K562 (cell line): ENCODE measurements at regions not wholly inside any gene's neighbourhood (a gene's known extent, or its start where the extent isn't known, plus 50 kb on each side); places are given as distances from the start of the nearest gene placed in this dataset.

ENCODE experiments used
- ATAC-seq: fragments of 200-7000 bp; cut with Tn5 transposase; 3 replicates; pipeline ENCODE4 v1.9.1; 2020; ENCODE audit warnings: moderate library complexity
- BruUV-seq: library from RNA; stranded (reverse); fragments of 400-500 nt; replicated peaks from 2 replicates; lab custom pipeline; 2021; lab: Mats Ljungman, UMichigan
- CTCF ChIA-PET: fragments of 300-600 bp; formaldehyde crosslinking; extraction: SDS; loops from one replicate; lab custom pipeline; 2021; ENCODE audit warnings: low intra/inter-chr PET ratio; lab: Yijun Ruan, JAX
- POLR2A ChIA-PET: fragments of 300-600, 350-650 bp; sonication (Branson Sonifier 250); formaldehyde crosslinking; extraction: SDS; loops from one replicate; lab custom pipeline; 2021; ENCODE audit warnings: antibody characterized with exemption, inconsistent platforms; lab: Yijun Ruan, JAX
- DNase-seq, 4 experiments: peaks; one replicate each; pipeline versions ENCODE4 v3.0.0 to v3.0.0-alpha.2; 2011 to 2018; ENCODE audit warnings: low spot score in 3 of 4, mixed read lengths in 3 of 4; ENCODE audit errors: extremely low read depth in 1 of 4
- FAIRE-seq: peaks from 2 replicates; lab custom pipeline; 2011; peaks lifted over from hg19 to GRCh38; lab: Jason Lieb, UNC
- H2AFZ ChIP-seq: 2 replicates; pipeline ENCODE4 v1.6.0; 2011; ENCODE audit warnings: low read depth, low read length, control low read depth, inconsistent platforms
- H3K27ac ChIP-seq: fragments of 200-600 bp; 3 replicates; pipeline ENCODE4 v1.8.0; 2011; ENCODE audit warnings: low read depth, mild to moderate bottlenecking, control low read depth, inconsistent platforms, low read length, moderate library complexity, mixed read lengths; ENCODE audit errors: extremely low read depth
- H3K27me3 ChIP-seq, 2 experiments: fragments of 300-600 bp in 1 of 2; 2 replicates in 1 of 2; 3 replicates in 1 of 2; pipeline versions ENCODE4 v1.6.0 to v1.8.0; 2011; ENCODE audit warnings: inconsistent platforms in 2 of 2, low read length in 2 of 2, mild to moderate bottlenecking in 1 of 2, mixed read lengths in 1 of 2, moderate library complexity in 1 of 2; ENCODE audit not compliant: control insufficient read depth in 2 of 2, insufficient read depth in 2 of 2
- H3K36me3 ChIP-seq: fragments of 300-600 bp; 3 replicates; pipeline ENCODE4 v1.8.0; 2011; ENCODE audit warnings: mild to moderate bottlenecking, low read length, inconsistent platforms; ENCODE audit not compliant: control insufficient read depth, insufficient read depth
- H3K4me1 ChIP-seq, 2 experiments: fragments of 200-600 bp in 1 of 2; replicated peaks in 1 of 2; 2 replicates in 1 of 2; 3 replicates in 1 of 2; pipeline versions ENCODE4 v1.5.1 to v1.8.0; 2011; ENCODE audit warnings: inconsistent platforms in 2 of 2, low read length in 2 of 2, mild to moderate bottlenecking in 1 of 2, mixed read lengths in 1 of 2, moderate library complexity in 1 of 2; ENCODE audit not compliant: control insufficient read depth in 2 of 2, insufficient read depth in 2 of 2
- H3K4me2 ChIP-seq: 2 replicates; pipeline ENCODE4 v1.6.1; 2011; ENCODE audit warnings: low read length, control low read depth, inconsistent platforms, mixed read lengths; ENCODE audit not compliant: insufficient read depth
- H3K4me3 ChIP-seq: fragments of 200-600 bp; sonication (generic), shearing (Covaris generic); 2 replicates; pipeline ENCODE4 v1.5.1; 2016; ENCODE audit warnings: control low read depth, inconsistent platforms
- H3K79me2 ChIP-seq: fragments of 200-600 bp; 3 replicates; pipeline ENCODE4 v1.8.0; 2011; ENCODE audit warnings: low read length, inconsistent platforms; ENCODE audit not compliant: control insufficient read depth, insufficient read depth
- H3K9ac ChIP-seq, 2 experiments: 2 replicates each; pipeline versions ENCODE4 v1.6.0 to v1.6.1; 2011; ENCODE audit warnings: low read depth in 2 of 2, low read length in 2 of 2, control low read depth in 1 of 2, inconsistent platforms in 1 of 2, mild to moderate bottlenecking in 1 of 2, mixed read lengths in 1 of 2; ENCODE audit not compliant: insufficient read depth in 1 of 2
- H3K9me1 ChIP-seq: one replicate; pipeline ENCODE4 v1.6.0; 2011; ENCODE audit warnings: inconsistent platforms, mild to moderate bottlenecking, low read length, moderate library complexity; ENCODE audit not compliant: control insufficient read depth, insufficient read depth
- H3K9me3 ChIP-seq: replicated peaks from 2 replicates; pipeline ENCODE4 v1.5.1; 2011; ENCODE audit warnings: low read depth, low read length, inconsistent platforms; ENCODE audit not compliant: control insufficient read depth, insufficient read depth
- H4K20me1 ChIP-seq: replicated peaks from 2 replicates; pipeline ENCODE4 v1.6.1; 2011; ENCODE audit warnings: low read length, inconsistent platforms, mixed read lengths; ENCODE audit not compliant: control insufficient read depth, insufficient read depth
- ARHGAP35 ChIP-seq: fragments of 450-650 bp; IDR thresholded peaks from 2 replicates; pipeline ENCODE4 v1.6.1; 2018; ENCODE audit not compliant: partially characterized antibody
- EGR1 ChIP-seq: fragments of 450-650 bp; conservative IDR thresholded peaks from 2 replicates; pipeline ENCODE4 v1.6.1; 2017; ENCODE audit warnings: mild to moderate bottlenecking
- KAT2B ChIP-seq: IDR thresholded peaks from one replicate; pipeline ENCODE4 v1.6.1; 2012; ENCODE audit warnings: low read depth, mild to moderate bottlenecking, control low read depth, inconsistent platforms, low read length, moderate library complexity
- MCM3 ChIP-seq: fragments of 450-650 bp; IDR thresholded peaks from 2 replicates; pipeline ENCODE4 v1.6.1; 2016
- MNT ChIP-seq, 2 experiments: fragments of 450-650 bp; conservative IDR thresholded peaks; 2 replicates each; pipeline ENCODE4 v1.6.1; 2017; ENCODE audit warnings: mild to moderate bottlenecking in 2 of 2, moderate library complexity in 2 of 2
- MTA1 ChIP-seq: fragments of 450-650 bp; IDR thresholded peaks from 2 replicates; pipeline ENCODE4 v1.6.1; 2017; ENCODE audit warnings: borderline replicate concordance
- PURB ChIP-seq: sonication (generic); formaldehyde crosslinking; IDR thresholded peaks from 2 replicates; pipeline ENCODE4 v1.9.0; 2021; ENCODE audit warnings: low read depth, mild to moderate bottlenecking, missing genetic modification reagents
- RUNX1 ChIP-seq: sonication (generic); IDR thresholded peaks from 2 replicates; pipeline ENCODE4 v1.6.1; 2016; ENCODE audit warnings: antibody characterized with exemption, low read depth
- SIN3A ChIP-seq, 2 experiments: fragments of 150-350 bp in 1 of 2; IDR thresholded peaks; 2 replicates each; pipeline ENCODE4 v1.6.1; 2011 to 2016; ENCODE audit warnings: borderline replicate concordance in 2 of 2, low read depth in 2 of 2, low read length in 2 of 2, mild to moderate bottlenecking in 2 of 2, moderate library complexity in 2 of 2; ENCODE audit not compliant: control insufficient read depth in 1 of 2
- SMARCC2 ChIP-seq: fragments of 450-650 bp; IDR thresholded peaks from 2 replicates; pipeline ENCODE4 v1.6.1; 2017; ENCODE audit warnings: antibody characterized with exemption, moderate library complexity, mild to moderate bottlenecking, low read depth
- TCFL5 ChIP-seq: fragments of 250-450 bp; sonication (Bioruptor Pico); conservative IDR thresholded peaks from 2 replicates; pipeline ENCODE4 v1.6.1; 2021; ENCODE audit warnings: mild to moderate bottlenecking, moderate library complexity, matching md5 sums
- ZBTB5 ChIP-seq: fragments of 450-650 bp; IDR thresholded peaks from 2 replicates; pipeline ENCODE4 v1.6.1; 2017; ENCODE audit warnings: antibody characterized with exemption
- ZNF174 ChIP-seq: fragments of 250-450 bp; sonication (Bioruptor Pico); IDR thresholded peaks from 2 replicates; pipeline ENCODE4 v1.4.0; 2020; ENCODE audit warnings: mild to moderate bottlenecking
- WGBS: fragments of 100-300 bp; shearing (Covaris generic); methylation state at CpG from one replicate; pipeline ENCODE4 v1.1.6; 2016; ENCODE audit warnings: low coverage, mixed read lengths; ENCODE audit not compliant: insufficient coverage; ENCODE audit errors: missing lambda C conversion rate; 5-methylcytosine and 5-hydroxymethylcytosine counted together
- in situ Hi-C: fragments of 300-500 bp; cut with MboI; formaldehyde crosslinking; loops from 4 replicates; pipeline ENCODE4 v1.15.0; 2018; ENCODE audit warnings: inconsistent platforms, mixed read lengths
- intact Hi-C: fragments of 100-400 bp; cut with micrococcal nuclease; formaldehyde crosslinking; loops from 2 replicates; pipeline ENCODE4 v1.14.2; 2022
- TF ChIP-seq, protein P1 (sequence below): fragments of 450-650 bp; formaldehyde crosslinking; conservative IDR thresholded peaks from 2 replicates; pipeline ENCODE4 v1.4.0; 2022; ENCODE audit warnings: mild to moderate bottlenecking, missing genetic modification characterization
- TF ChIP-seq, protein P2 (sequence below): fragments of 450-650 bp; IDR thresholded peaks from 2 replicates; pipeline ENCODE4 v1.6.1; 2018; ENCODE audit not compliant: partially characterized antibody

DNA sequence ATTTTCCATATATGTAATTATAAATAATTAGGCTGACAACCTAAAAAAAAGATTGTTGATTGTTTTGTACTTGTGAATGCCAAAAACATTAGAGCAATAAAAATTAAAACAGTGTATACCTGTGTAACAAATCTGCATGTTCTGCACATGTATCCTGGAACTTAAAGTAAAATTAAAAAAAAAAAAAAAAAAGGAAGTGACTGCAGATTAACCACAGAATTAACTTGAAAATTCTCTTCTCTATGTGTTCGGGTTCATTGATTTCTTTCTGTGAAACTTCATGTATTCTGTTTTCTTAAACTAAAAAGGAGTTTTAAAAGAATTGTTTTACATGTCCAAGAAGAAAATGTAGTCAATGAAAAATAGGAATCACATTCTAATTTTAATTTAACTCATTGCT is 95.7 kb downstream of the FASLG start:
- H3K27me3 ChIP-seq = peaks cover 0 to 5% of the 10 kb centered on the region in 2 experiments; a peak in 1 of 5 replicates
- ATAC-seq (no peak), DNase-seq (no peak), FAIRE-seq (no peak)
- H3K4me3 ChIP-seq = no peak overlapping the region
- H4K20me1 ChIP-seq = no peaks in the 10 kb centered on the region
- ChIA-PET CTCF (no interaction called here), POLR2A (no interaction called here)
- H3K4me1 ChIP-seq = no peaks in the 10 kb centered on the region
- intact Hi-C loops = no loop called here
- no peaks in the 10 kb centered on the region for H3K9me3 ChIP-seq
- TF ChIP-seq MTA1 (no peak), PURB (CRISPR knock-in tag) (no peak), TCFL5 (CRISPR knock-in tag) (no peak), MCM3 (no peak), ARHGAP35 (no peak), ZNF174 (CRISPR knock-in tag) (no peak), ZBTB5 (no peak), KAT2B (no peak), SIN3A (IDR thresholded peaks at IDR 0.05; ENCODE audit: borderline replicate concordance in 2 of 2, control insufficient read depth in 1 of 2, low read depth in 2 of 2, low read length in 2 of 2) (no peak), EGR1 (no peak), MNT (conservative IDR thresholded peaks at IDR 0.05) (no peak), SMARCC2 (no peak), RUNX1 (no peak)
- TF ChIP-seq, protein P1, sequence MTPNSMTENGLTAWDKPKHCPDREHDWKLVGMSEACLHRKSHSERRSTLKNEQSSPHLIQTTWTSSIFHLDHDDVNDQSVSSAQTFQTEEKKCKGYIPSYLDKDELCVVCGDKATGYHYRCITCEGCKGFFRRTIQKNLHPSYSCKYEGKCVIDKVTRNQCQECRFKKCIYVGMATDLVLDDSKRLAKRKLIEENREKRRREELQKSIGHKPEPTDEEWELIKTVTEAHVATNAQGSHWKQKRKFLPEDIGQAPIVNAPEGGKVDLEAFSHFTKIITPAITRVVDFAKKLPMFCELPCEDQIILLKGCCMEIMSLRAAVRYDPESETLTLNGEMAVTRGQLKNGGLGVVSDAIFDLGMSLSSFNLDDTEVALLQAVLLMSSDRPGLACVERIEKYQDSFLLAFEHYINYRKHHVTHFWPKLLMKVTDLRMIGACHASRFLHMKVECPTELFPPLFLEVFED = no peak
- TF ChIP-seq, protein P2, sequence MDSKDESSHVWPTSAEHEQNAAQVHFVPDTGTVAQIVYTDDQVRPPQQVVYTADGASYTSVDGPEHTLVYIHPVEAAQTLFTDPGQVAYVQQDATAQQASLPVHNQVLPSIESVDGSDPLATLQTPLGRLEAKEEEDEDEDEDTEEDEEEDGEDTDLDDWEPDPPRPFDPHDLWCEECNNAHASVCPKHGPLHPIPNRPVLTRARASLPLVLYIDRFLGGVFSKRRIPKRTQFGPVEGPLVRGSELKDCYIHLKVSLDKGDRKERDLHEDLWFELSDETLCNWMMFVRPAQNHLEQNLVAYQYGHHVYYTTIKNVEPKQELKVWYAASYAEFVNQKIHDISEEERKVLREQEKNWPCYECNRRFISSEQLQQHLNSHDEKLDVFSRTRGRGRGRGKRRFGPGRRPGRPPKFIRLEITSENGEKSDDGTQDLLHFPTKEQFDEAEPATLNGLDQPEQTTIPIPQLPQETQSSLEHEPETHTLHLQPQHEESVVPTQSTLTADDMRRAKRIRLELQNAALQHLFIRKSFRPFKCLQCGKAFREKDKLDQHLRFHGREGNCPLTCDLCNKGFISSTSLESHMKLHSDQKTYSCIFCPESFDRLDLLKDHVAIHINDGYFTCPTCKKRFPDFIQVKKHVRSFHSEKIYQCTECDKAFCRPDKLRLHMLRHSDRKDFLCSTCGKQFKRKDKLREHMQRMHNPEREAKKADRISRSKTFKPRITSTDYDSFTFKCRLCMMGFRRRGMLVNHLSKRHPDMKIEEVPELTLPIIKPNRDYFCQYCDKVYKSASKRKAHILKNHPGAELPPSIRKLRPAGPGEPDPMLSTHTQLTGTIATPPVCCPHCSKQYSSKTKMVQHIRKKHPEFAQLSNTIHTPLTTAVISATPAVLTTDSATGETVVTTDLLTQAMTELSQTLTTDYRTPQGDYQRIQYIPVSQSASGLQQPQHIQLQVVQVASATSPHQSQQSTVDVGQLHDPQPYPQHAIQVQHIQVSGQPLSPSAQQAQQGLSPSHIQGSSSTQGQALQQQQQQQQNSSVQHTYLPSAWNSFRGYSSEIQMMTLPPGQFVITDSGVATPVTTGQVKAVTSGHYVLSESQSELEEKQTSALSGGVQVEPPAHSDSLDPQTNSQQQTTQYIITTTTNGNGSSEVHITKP = no peak
- H3K4me2 ChIP-seq = no peak overlapping the region
- H3K79me2 ChIP-seq = no peaks in the 10 kb centered on the region
- in situ Hi-C loops = no loop called here
- H3K27ac ChIP-seq = no peak overlapping the region
- no peaks in the 10 kb centered on the region for H3K36me3 ChIP-seq
- H3K9me1 ChIP-seq = no peaks in the 10 kb centered on the region
- H3K9ac ChIP-seq = no peak overlapping the region
- H2AFZ ChIP-seq = no peak overlapping the region
- WGBS = 7% methylated on average over 1 of the region's 1 CpG
- no TSS peak for BruUV-seq
